ENCODE measurements at regions not wholly inside any gene's neighbourhood (a gene's known extent, or its start where the extent isn't known, plus 50 kb on each side); places are given as distances from the start of the nearest gene placed in this dataset.

DNA sequence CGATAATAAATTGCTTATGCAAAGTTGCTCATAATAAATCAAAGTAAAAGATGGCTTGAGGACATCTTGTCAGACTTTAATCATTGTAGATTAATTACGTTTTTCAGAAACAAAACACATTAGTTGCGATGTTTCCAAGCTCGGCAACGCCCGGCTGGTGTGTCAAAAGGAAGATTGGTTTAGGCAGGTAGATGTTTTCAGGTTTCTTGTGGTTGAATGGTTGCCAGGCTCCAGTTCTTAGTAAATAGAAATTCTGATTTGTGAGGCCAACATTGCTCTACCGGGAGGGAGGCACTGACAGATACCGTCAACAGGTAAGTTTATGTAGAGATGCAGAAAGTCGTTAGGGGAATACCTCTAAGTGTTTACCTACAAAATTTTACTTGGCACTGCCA, 280.3 kb downstream of the NPR3 start:
- no peak for DNase-seq

DNA sequence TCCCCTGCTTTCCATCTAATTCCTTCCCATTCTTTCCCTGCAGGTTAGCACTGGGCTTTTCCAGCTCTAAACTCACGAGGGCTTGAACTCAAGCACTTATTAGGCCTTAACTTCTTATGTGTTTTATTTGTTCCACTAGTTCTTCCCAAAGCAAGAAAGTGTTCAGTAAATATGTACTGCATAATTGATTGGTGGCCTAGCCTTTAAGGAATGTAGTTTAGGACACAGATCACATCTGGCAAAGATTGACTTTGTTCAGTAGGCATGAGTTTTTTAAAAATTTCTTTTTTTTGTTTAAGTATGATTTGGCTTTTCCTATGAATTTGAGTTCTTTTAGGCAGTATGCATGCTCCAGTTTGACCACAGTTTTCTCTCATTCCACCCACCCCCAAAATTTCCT, 285.2 kb downstream of the NPR3 start:
- no peak for DNase-seq

- no peak for DNase-seq
Observed at GRCh38 chr5:33008751-33009418, 297.8 kb downstream of the NPR3 start.

DNA sequence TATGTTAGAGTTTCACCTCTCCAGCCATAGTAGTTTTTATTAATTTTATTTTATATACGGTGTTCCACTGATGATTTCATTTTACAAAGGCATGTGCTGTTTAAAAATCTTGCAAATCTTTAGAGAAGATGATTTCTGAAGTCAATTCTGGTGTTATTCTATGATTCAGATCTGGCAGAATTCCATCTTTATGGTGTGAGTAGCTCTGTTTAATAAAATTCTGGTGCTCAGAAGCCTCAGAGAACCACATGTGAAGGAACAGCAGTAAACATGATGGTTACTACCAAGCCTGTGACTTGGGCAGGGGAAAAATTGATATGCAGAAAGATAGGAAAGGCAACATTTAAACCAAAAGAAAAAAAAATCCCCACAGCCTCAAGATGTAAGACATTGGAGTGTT, 299.7 kb downstream of the NPR3 start:
- DNase-seq = no peak

DNA sequence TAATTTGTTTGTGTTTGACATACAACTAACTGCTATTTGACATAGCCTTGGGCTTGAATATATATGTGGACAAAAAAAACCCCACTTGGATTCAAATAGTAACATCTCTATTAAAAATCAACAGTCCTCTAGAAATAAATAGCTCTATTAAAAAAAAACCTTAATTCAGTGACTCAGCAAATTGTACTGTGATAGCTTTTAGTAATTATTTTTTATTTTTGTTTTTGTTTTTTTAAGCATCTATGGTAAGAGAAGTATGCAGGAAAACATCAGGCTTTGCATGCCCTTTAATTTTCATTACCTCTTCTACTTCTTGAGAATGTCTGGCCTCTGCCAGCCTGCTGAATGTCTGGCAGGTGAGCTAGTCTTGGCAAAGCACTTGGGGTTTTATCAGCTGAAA, 300.7 kb downstream of the NPR3 start:
- DNase-seq = no peak

DNA sequence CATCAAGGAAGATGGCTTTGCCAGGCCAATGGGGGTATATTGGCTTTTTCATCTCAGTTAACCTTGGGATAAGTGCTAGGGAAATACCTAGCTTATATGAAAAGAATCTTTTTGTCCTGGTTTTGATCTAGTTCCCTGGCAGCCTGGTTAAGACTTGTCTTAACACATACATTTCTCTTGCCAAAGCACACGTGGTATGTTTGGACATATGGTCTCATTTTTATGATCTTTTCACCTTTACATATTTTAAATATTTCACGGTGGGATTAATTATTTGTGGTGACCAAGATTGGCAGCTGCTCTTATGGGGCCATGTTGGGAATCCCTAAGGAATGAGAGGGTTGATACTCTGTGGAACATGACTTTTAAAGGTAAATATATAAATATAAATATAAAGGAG, 312.5 kb downstream of the NPR3 start:
- DNase-seq = no peak

DNA sequence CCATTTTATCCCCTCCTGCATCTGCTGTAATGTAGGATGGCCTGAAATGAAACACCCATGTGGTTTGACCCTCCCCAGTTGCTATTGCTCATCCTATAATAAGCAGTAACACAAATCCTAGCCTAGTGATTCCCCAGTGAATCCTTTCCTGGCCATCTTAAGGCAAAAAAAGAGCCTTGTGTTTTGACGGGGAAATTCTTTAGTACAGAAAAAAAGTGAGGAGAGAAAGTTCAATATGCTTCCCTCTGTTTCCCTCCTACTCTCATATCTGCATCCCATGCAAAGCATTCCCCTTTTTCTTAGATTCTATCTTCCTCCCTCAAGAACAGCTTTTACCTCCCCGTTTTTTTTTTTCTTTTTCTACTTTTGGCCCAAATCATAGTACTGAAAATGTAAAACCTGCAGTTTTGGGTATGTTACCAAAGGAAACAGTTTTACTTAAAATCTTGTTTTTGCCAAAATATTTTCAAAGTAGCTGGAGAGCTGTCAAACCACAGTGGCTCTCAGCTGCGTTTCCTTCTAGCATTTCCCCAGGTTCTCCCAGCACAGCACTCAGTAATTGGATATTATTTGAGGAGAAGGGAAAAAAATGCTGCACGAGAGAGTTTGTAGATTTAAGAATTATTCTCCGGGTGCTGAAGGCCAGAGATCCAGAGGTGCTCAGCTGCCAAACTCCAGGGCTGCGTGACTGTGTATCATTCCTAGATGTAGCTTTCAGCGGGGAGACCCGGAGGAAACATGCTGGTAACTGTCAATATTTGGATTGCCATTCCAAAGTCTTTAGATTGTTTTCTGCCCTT, 321.4 kb downstream of the NPR3 start:
- no peak for DNase-seq

DNA sequence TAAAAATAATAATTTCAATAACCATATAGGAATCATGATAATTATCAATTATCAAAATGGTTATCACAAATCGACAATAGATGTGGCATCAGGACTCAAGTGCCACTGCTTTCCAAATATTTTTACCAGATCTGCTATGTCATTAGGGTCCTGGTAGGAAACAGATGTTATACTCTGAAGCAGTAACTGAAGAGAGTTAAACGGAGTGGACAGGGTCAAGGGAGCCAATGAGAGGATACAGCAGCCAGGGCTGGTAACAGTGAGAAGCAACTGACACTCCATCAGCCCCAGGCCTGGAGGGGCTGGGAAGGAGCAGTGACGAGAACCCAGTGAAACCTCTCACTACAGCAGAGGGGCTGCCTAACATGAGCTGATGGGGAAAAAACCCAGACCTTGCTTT, 322.4 kb downstream of the NPR3 start:
- DNase-seq = no peak

DNA sequence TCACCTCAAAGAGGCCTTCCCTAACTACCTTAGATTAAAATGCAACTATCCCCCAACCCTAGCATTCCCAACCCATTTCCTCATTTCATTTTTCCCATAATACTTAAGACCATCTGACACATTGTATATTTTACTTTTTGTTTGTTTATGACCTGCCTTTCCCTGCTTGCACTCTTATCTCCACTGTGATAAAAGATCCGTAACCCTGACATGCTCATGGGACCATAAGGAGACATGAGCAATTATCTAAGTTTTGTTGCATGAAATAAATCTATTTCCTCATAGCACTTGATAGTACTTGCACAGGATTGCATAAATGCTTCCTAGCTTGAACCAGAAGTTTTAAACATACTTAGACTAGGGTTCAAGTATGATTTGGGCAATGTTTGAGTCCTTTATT, 323.7 kb downstream of the NPR3 start:
- no peak for DNase-seq

DNA sequence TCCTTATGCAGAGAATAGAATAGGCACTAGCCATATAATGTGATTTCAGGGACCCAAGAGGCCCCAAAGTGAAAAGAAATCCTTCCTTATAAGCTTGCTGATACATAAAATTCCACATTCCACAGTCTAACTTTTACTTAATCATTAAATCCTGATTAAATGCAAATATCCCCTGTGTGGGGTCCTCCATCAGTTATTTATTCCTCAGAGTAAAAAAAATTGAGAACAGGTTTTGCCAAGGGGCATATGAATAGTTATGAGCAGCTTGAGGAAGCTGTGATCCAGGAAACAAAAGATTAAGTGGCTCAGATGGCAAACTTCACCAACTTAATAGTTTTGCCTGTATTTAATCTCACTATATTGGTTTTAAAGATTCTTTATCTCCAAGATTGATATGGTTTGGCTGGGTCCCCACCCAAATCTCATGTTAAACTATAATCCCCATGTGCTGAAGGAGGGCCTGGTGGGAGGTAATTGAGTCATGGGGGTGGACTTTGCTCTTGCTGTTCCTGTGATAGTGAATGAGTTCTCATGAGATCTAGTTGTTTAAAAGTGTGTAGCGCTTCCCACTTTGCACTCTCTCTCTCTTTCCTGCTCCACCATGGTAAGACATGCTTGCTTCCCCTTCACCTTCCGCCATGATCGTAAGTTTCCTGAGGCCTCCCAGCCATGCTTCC, 324.9 kb downstream of the NPR3 start:
- DNase-seq = no peak

- DNase-seq = no peak
Observed at GRCh38 chr5:33037076-33037475, 326.0 kb downstream of the NPR3 start.

GRCh38 chr5:33041586-33041985, 330.5 kb downstream of the NPR3 start:
- no peak for DNase-seq

DNA sequence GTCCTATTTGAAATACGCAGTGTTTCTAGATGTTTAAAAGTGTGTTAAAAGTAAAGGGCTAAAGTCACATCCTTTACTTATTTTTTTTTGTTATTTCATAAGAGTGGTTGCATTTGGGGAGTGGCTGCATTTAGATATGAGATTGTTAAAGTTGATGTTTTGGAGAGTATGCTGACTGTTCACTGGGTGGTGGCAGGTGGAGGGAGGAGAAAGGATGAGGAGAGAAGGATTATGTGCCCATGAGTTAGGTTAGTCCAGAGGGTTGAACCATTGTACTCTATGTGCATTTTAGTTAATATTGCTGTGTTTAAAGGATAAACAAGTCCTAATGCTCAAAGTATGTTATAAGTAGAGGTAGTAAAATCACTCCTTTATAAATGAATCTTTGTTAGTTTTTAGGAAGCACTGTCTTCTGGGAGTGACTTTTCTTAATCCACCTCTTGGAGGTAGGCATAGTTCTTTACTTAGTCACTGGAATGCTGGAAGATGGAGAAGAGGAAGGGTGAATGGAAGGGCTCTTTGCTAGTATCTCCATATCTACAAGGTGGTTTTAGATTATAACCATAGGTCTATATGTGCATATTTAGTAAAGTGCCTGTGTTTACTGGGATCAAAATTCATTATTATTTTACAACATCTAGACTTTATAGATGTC, 332.3 kb downstream of the NPR3 start:
- DNase-seq = no peak

DNA sequence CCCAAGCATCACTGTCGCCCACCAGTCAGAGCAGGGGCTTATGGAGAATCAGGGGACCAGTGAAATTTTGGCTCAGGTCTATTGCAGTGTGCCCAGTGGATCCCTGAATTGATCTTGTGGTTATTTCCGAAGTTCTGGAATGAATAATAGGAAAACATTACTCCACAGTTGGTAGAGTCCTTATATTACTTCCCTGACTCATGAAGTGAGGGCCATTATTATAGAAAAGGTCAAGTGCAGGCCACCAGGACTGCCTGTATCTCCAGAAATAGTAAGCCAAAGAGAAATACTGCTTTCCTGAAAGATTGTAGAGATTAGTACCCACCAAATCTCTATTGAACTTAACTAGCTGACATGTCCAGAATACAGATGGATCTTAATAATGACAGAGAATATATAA, 335.0 kb downstream of the NPR3 start:
- no peak for DNase-seq

DNA sequence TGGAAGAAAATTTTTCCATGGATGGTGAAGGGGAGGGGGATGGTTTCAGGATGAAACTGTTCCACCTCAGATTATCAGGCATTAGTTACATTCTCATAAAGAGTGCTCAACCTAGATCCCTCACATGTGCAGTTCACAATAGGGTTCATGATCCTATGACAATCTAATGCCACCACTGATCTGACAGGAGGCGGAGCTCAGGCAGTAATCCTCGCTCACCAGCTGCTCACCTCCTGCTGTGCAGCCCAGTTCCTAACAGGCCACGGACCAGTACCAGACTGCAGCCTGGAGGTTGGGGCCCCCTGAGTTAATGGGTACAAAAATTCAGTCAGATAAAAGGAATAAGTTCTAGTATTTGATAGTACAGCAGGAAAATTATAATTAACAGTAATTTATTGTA, 337.2 kb downstream of the NPR3 start:
- no peak for DNase-seq

DNA sequence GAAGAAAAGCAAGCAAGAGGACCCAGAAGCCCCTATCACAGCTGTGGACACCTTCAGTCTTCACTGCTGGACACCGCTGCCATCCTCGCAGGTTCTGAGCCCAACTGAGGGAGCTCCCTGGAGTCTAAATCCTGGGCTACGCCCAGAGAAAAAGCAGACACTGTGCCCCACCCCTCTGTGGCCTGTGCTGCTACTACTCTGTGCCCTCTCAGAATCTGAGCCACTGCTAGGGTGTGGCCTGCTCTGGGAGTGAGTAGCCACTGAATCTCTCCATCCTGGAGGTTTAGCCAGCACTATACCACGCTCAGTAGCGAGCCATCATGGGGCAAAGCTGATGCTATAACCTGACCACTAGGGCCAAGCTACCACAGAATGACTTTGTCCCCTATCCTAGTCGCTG, 338.2 kb downstream of the NPR3 start:
- DNase-seq = no peak

- no peak for DNase-seq
Observed at GRCh38 chr5:33049842-33050241, 338.7 kb downstream of the NPR3 start.

DNA sequence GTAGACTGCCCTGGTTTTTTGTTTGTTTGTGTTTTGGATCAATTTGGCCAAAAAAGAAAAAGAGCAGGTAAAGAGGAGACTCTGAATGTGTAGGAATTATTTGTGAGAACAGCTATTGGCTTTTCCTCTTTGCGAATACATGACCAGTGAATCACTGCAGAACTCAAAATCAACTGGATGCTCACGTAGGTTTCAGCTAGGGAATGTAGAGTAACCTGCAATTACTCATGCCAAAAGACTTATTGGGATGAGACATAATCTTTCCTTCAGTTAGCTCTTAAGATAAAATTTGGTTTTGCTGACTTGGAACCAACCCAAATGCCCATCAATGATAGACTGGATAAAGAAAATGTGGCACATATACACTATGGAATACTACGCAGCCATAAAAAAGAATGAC, 348.0 kb downstream of the NPR3 start:
- DNase-seq = no peak

DNA sequence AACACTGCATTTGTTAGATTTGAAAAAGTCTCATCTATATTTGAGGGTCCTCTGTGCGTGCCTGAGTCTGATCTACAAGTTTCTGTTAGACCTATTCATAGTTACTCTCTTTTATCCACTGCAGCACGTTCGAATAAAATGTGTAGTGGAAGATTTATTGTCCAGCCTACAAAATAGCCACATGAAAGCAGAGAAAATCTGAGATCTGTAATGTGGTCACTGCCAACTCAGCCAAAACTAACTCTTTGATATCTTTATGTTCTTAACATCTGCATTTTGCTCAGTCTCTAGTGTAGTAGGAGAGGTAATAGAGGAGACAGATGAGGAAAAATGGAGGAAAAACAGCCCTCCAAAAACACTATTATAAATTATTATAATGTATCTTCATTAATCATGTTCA, 354.0 kb downstream of the NPR3 start:
- no peak for DNase-seq

DNA sequence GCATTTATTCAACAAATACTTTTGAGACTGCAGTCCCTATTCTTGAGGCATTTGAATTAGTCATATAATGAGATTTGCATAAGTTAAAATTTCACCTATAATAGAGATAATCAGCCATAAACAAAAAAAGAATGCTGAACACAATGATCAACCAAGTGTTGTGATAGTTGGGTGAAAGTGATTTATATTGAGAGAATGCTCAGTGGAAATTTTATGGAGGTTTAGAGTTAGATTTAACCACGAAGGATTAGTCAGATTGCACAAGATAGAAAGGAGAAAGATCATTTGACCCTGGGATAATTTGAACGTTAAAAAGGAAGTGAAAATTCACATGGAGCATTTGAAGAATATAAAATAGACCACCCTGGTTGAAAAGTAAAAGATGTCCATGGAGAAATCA, 356.2 kb downstream of the NPR3 start:
- DNase-seq = no peak

- no peak for DNase-seq
Observed at GRCh38 chr5:33068786-33069185, 357.7 kb downstream of the NPR3 start.

DNA sequence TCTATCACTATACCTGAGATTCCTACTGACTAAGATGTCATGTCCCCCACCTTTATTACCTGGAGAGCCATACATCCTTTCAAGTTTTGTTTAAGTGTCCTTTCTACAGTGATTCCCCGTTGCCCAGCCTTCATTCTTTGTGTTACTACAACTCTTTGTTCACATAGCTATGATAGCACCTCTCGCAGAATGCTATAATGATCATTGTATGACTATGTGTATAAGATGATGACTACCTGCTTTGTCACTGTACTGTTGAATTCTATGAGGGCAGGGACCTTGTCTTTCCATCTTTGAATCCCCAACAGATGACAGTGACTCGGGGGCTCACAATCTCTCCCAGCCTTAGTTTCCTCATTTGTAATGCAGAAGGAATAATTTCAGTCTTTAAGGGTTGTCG, 361.2 kb downstream of the NPR3 start:
- DNase-seq = no peak

DNA sequence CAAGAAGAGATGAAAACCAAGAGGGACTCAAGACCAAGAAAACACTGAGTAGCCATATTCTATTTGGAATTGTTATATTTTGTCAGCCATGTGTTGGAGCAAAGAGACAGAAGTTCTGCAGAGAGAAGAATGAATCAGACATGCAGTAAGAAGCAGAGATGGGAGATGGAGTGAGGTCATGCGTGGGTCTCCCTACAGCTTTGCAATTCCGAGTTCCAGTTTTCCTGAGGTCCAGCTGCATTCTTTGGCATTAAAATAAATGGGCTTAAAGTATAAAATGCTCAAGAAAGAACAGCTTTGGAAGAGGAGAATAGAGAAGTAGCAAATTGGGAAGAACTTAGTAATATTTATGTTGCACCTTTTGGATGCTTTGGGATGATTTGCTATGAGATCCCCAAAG, 361.6 kb downstream of the NPR3 start:
- no peak for DNase-seq

DNA sequence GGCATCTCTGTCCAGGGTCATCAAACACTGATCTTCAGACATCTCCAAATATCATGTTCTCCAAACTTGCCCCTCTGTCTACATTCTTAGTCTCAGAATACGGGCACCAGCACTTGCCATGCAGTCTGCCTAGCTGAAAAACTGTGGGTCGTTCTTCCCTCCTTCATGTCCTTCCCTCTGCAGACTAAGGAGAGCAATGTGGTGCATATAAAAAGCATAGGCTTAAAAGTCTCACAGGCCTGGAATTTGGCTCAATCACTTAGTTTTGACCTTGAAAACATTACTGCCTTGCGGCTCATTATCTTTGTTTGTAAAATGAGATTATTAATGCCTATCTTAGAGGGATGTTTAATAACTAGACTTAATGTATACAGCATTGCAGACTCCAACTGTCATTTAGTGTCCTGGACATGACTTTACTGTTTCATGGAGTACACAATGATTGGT, 362.8 kb downstream of the NPR3 start:
- DNase-seq = no peak
